Kidney (tissue), 13 donors: ENCODE measurements at regions not wholly inside any gene's neighbourhood (a gene's known extent, or its start where the extent isn't known, plus 50 kb on each side); places are given as distances from the start of the nearest gene placed in this dataset.
"Not testable (repeated sequence)": the region's sequence is repeated elsewhere in the genome, so short reads cannot be mapped to it uniquely, and the experiment has no call there.

Source experiments
- DNase-seq, 5 donors: peaks; one replicate each; pipeline ENCODE4 v3.0.0-alpha.2; 2013 to 2020
- FAIRE-seq: peaks from 2 replicates; lab custom pipeline; 2012; peaks lifted over from hg19 to GRCh38; lab: Jason Lieb, UNC
- H3K27ac ChIP-seq, 2 donors: one replicate each; pipeline ENCODE4 v1.7.0; 2013; ENCODE audit warnings: low read depth in 2 of 2, low read length in 2 of 2, inconsistent platforms in 1 of 2
- H3K27me3 ChIP-seq: one replicate; pipeline ENCODE4 v1.7.1; 2013; ENCODE audit warnings: low read length, inconsistent platforms; ENCODE audit not compliant: control insufficient read depth, insufficient read depth
- H3K36me3 ChIP-seq, 3 donors: one replicate each; pipeline versions ENCODE4 v1.7.0 to v1.7.1; 2013; ENCODE audit warnings: low read length in 3 of 3, control low read depth in 1 of 3, inconsistent platforms in 1 of 3; ENCODE audit not compliant: insufficient read depth in 3 of 3, control insufficient read depth in 2 of 3
- H3K4me1 ChIP-seq, 3 donors: one replicate each; pipeline versions ENCODE4 v1.7.0 to v1.7.1; 2013; ENCODE audit warnings: low read length in 3 of 3, inconsistent platforms in 1 of 3, low read depth in 1 of 3; ENCODE audit not compliant: control insufficient read depth in 2 of 3, insufficient read depth in 2 of 3
- H3K4me3 ChIP-seq, 3 donors: one replicate each; pipeline versions ENCODE4 v1.7.0 to v1.8.1; 2013; ENCODE audit warnings: low read length in 3 of 3, control low read depth in 1 of 3, inconsistent platforms in 1 of 3
- H3K9ac ChIP-seq, 3 donors: one replicate each; pipeline versions ENCODE4 v1.7.0 to v1.7.1; 2013; ENCODE audit warnings: low read length in 3 of 3, control low read depth in 1 of 3, inconsistent platforms in 1 of 3
- H3K9me3 ChIP-seq, 3 donors: one replicate each; pipeline versions ENCODE4 v1.7.0 to v1.7.1; 2013; ENCODE audit warnings: low read length in 3 of 3, control low read depth in 1 of 3, inconsistent platforms in 1 of 3; ENCODE audit not compliant: control insufficient read depth in 2 of 3, insufficient read depth in 1 of 3
- CTCF ChIP-seq: IDR thresholded peaks from 3 replicates; pipeline ENCODE4 v1.5.1; 2012; ENCODE audit warnings: mild to moderate bottlenecking, moderate library complexity, borderline replicate concordance; ENCODE audit not compliant: insufficient read depth; ENCODE audit errors: extremely low read depth
- intact Hi-C: fragments of 100-400 bp; cut with DNase I; formaldehyde crosslinking; loops from one replicate; pipeline ENCODE4 v1.11.1; 2022
- donor health status: control.
- donor health status: control.
- donor health status: control.
- donor health status: control.
- donor health status: control.
- donor health status: DM: yes; HTN: yes; CAD: no.
- donor health status: Normal renal cell carcinoma (clear cell type).

GRCh38 chr18:55732227-55733106, 144.5 kb upstream of the TCF4 start:
- no peaks in the 10 kb centered on the region for H3K4me1 ChIP-seq
- no peak overlapping the region for H3K27ac ChIP-seq
- no peak overlapping the region for H3K9ac ChIP-seq
- no peak for DNase-seq
- no peak for TF ChIP-seq CTCF
- H3K9me3 ChIP-seq = no peaks in the 10 kb centered on the region
- no peak for FAIRE-seq
- H3K36me3 ChIP-seq = no peaks in the 10 kb centered on the region
- H3K4me3 ChIP-seq = no peak overlapping the region
- no peaks in the 10 kb centered on the region for H3K27me3 ChIP-seq
- intact Hi-C loops = no loop called here

- no peak for TF ChIP-seq CTCF
- H3K9ac ChIP-seq = no peak overlapping the region
- H3K27ac ChIP-seq = no peak overlapping the region
- FAIRE-seq = no peak
- H3K27me3 ChIP-seq = no peaks in the 10 kb centered on the region
- H3K36me3 ChIP-seq = no peaks in the 10 kb centered on the region
- H3K4me1 ChIP-seq = no peaks in the 10 kb centered on the region
- no peak overlapping the region for H3K4me3 ChIP-seq
- intact Hi-C loops = no loop called here
- no peaks in the 10 kb centered on the region for H3K9me3 ChIP-seq
- no peak for DNase-seq
Observed at GRCh38 chr18:55731594-55732042, 143.6 kb upstream of the TCF4 start.

- H3K4me1 ChIP-seq, H3K9me3 ChIP-seq, DNase-seq, H3K4me3 ChIP-seq, H3K9ac ChIP-seq, intact Hi-C loops, H3K36me3 ChIP-seq, FAIRE-seq, H3K27ac ChIP-seq, H3K27me3 ChIP-seq: not testable (repeated sequence)
Observed at GRCh38 chr18:55721006-55721405, 133.0 kb upstream of the TCF4 start.

GRCh38 chr18:55713707-55714106, 125.7 kb upstream of the TCF4 start:
- H3K27me3 ChIP-seq = no peaks in the 10 kb centered on the region
- FAIRE-seq = no peak
- H3K27ac ChIP-seq = no peak overlapping the region

More at GRCh38 chr18:55713707-55714106, 125.7 kb upstream of the TCF4 start:
- no peaks in the 10 kb centered on the region for H3K36me3 ChIP-seq
- no peak for TF ChIP-seq CTCF
- H3K4me1 ChIP-seq = no peaks in the 10 kb centered on the region
- H3K9me3 ChIP-seq = peaks cover 0 to 5% (median 5%) of the 10 kb centered on the region in 3 donors
- no peak overlapping the region for H3K4me3 ChIP-seq
- intact Hi-C loops = no loop called here
- no peak overlapping the region for H3K9ac ChIP-seq
- DNase-seq = no peak
